T-helper 1 cell treated with Interleukin-12 subunit alpha and Interleukin-12 subunit beta and Interleukin-4 antibody, amounts not matched to agents 30 ng/mL and 1 ng/mL, for 36 hours (primary cell): ENCODE measurements at regions not wholly inside any gene's neighbourhood (a gene's known extent, or its start where the extent isn't known, plus 50 kb on each side); places are given as distances from the start of the nearest gene placed in this dataset.
"Not testable (repeated sequence)": the region's sequence is repeated elsewhere in the genome, so short reads cannot be mapped to it uniquely, and the experiment has no call there.

Experiments
- intact Hi-C: fragments of 100-400 bp; cut with micrococcal nuclease; formaldehyde crosslinking; loops from one replicate; pipeline ENCODE4 v1.15.1; 2024

DNA sequence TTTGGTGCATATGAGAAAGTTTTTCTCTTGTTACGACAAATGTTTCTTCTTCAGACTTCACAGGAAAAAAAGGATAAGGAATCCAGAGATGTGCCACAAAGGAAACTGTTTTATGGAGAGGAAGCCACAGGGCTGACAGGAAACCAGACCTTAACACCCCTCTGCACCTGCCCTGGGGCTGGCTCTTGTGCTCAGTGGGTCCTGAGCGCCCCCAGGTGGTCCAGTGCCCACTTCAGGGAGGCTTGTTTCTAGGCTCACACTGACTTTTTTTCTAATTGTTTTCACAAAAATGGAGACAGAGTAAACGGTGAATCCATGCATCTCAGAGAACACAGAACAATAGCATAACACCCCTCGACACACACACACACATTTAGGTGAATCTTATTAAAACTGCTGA lies 951.2 kb downstream of the TMEM121 start:
- intact Hi-C loops = not testable (repeated sequence)

DNA sequence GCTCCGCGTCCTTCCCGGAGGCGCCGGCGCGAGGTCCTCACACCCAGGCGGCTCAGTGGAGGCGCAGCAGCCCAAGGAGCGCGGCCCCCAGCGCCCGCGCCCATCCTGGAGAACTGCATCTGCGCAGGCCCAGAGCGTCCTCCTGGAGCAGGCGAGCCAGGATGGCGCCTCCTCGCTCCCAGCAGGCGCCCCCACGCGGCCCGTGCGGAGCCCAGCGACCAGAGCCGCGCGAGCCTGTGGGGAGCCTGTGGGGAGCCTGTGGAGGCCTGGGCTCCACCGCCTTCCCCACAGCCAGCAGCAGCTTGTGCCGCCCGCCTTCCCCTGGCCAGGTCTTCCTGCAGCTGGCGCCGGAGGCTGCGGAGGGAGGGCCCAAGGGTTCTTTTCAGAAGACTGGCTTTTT lies 953.9 kb downstream of the TMEM121 start:
- intact Hi-C loops = not testable (repeated sequence)

DNA sequence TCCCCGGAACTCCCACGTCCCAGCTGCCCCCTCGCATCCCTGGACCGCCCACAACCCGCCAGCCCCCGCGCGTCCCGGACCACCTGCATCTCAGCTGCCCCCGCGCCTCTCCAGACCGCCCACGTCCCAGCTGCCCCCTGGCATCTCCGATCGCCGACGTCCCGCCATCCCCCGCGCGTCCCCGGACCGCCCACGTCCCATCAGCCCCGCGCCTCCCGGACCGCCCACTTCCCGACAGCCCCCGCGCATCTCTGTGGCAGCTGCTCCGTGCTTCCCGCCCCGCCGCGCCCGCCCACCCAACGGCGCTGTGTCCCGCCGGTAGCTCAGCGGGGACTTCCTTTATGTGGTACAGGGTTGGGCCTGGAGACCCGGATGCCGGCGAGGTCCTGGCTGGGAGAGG lies 955.8 kb downstream of the TMEM121 start:
- intact Hi-C loops = not testable (repeated sequence)

DNA sequence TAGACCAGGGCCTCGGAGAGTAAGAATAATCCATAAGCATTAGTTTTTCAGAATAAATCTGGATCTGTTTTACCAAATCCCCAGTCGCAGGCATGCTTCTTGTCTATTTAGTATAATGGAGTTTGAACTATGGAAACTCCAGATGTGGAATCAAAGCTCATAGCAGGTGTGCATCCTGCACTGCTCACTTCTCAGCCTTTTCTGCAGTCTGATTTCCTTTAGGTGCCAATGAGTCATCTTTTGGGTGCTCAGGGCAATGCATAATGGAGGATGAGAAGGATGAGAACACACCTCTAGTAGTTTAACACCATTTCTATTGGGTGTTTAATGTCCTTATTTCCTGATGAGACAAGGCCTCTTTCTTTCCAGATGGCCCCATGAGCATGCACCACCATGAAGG lies 961.2 kb downstream of the TMEM121 start:
- intact Hi-C loops = no loop called here

DNA sequence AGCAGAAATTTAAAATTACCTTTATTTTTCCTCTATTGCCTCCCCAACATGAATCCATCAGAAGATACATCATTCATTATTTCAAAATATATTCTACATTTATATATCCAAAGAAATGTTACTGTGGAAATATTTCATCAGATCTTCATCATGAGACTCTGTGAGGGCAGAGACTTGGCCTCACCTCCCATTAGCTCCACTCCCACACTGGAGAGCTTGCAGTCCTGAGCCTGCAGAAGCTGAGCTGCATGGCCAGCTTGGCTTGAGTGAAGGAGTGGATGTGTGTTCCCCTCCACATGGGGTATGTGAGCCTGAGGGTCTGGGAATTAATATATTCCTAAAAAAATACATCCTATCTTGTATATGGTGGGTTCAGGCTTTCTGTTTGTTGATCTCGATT lies 961.9 kb downstream of the TMEM121 start:
- intact Hi-C loops = loop anchor here (2.0 kb wide), 1 partner anchor 23 kb away; no protein-coding TSS in a partner anchor

DNA sequence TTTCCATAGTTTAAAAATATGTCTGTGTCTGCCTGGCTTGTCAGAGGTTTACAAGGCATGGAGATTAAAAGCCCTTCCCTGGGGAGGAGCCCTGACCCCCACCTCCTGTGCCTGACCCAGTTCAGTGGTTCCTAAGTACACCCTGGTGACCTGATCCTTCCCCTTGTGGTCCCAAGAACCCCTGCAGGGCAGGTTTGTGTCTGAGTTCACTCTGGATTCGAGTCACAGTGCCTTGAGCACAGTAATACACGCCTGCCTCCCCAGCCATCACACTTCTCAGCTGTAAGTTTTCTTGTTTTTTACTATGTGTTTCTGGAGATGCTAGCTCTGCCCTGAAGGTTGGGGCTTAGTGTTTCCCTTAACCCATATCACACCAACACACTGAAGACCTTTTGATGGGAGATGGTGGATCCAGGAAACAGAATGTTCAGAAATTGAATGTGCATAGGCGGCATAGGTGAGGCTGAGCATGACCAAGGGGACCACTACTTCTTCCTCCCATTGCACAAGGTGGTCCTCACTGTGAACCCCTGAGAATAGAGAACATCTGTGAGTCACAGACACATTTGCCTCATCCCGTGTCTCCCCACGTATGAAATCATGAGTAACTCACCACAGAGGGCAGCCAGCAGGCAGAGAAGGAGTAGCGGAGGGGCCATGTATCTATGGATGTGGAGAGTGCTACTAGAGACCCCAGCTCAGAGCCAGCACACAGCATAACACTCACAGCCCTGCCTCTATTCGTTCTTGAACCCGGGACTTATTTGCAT lies 962.9 kb downstream of the TMEM121 start:
- intact Hi-C loops = loop anchor here (2.0 kb wide), 1 partner anchor 22 kb away; no protein-coding TSS in a partner anchor

DNA sequence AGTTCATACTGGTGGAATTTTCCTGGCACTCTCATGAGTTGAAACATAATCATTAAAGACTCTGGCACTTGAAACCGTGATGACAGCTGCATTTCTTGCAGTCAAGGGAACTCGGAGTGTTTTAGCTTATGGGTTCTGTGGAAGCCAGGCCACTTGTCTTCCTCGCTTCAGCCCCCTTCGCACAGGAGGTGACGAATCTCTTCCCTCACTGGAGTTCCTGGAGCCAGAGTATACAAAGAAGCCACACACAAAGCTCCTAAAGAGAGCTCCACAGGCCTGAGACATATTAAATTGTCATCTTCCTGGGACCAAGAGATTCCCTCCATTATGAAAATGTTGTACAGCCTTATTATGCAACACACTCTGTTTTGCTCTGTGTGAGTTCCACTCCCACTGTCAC lies 964.1 kb downstream of the TMEM121 start:
- intact Hi-C loops = no loop called here

DNA sequence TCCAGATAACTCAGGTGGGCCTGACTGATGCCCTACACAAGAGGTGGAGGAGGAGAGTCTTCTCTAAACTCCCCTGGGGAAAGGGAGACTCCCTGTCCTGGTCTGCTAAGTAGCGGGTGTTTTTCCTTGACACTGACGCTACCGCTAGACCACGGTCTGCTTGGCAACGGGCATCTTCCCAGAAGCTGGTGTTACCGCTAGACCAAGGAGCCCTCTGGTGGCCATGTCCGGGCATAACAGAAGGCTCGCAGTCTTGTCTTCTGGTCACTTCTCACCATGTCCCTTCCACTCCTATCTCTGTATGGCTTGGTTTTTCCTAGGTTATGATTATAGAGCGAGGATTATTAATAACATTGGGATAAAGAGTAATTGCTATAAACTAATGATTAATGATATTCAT lies 965.5 kb downstream of the TMEM121 start:
- intact Hi-C loops = no loop called here

DNA sequence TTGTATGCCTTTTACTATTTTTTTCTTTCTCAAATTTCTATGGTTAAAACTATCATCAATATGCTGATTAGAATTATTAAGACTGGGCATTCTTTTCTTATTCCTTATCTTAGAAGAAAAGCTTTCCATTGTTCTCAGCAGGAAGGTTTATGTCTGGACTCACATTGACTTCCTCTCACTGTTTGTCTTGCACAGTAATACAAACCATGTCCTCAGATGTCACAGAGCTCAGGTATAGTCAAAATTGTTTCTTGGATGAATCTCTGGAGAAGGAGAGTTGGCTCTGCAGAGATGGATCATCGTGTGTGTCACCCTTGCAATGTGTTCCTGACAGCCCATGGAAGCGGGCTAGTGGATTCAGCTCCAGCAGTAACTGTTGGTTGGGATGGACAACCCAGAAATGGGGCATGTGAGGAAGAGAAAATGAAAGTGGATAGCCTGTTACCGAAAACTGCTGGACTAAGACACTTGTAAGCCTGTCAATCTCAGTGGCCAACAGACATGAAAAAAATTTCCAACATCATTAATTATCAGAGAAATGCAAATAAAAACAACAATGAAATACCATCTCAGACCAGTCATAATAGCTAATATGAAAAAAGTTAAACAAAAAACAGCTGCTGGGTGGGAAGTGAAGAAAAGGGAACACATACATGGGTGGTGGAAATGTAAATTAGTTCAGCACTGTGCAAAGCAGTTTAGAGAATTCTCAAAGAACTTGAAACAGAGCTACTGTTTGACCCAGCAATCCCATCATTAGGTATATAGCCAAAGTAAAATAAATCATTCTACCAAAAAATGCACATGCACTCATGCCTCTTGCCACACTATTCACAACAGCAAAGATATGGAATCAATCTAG lies 967.8 kb downstream of the TMEM121 start:
- intact Hi-C loops = loop anchor here (1.0 kb wide), 1 partner anchor 12 kb away; no protein-coding TSS in a partner anchor

DNA sequence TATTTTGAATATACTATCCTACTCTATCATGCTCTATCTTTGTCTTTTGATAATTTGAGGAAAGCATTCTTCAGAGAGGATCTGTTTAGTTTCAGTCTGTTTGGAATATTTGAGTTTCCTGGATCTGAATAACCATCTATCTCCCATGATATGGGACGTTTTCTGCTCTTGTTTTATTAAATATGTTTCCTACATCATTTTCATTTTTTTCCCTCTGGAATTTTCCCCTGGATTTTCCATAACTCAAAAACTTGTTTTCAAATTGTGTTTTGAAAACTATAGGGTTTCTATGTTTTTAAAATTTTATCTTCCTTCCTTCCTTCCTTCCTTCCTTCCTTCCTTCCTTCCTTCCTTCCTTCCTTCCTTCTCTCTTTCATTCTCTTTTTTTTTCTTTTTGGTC lies 974.2 kb downstream of the TMEM121 start:
- intact Hi-C loops = no loop called here

DNA sequence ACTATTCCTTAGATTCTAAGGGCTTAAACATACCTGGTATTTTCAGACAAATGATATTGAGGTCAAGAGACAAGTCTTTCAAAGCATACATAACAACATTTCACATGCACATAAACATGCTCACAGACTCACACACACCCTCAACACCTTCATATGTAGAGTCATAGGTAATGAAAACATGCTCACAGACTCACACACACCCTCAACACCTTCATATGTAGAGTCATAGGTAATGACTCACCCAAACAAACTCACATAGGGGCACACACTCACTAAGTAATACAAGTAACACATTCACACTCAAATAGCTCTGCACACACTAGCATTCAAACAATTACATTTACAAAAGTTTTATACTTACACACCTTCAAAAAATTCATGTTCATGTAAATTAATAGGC lies 975.5 kb downstream of the TMEM121 start:
- intact Hi-C loops = no loop called here

DNA sequence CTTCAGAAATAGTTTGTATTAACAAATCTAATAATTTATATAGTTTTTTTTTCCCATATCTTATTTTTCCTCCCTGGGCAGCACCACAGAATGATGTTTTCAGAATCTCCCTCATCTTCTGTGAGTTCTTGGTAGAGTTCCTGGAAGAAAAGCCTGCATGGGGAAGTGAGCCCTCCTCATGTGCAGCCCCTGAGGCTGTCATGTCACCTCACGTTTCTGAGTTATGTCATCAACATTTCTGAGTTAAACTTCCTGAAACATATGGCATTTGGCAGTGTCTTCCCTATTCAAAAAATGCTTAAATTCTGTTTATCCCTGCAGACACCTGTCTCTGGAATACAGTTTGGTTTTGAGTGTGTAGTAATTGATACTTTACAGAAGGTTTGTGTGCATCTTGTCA lies 979.0 kb downstream of the TMEM121 start:
- intact Hi-C loops = no loop called here

DNA sequence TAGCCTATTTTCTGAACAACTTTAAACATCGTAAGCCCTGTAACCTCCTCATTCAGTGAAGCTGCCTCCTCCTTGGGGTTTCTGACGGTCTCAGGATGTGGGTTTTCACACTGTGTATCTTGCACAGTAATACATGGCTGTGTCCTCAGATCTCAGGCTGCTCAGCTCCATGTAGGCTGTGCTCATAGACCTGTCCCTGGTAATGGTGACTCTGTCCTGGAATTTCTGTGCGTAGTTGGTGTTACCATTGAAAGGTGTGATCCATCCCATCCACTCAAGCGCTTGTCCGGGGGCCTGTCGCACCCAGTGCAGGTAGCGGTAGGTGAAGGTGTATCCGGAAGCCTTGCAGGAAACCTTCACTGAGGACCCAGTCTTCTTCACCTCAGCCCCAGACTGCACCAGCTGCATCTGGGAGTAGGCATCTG lies 980.5 kb downstream of the TMEM121 start:
- intact Hi-C loops = loop anchor here (1.0 kb wide), 3 partner anchors 11 to 31 kb away; no protein-coding TSS in a partner anchor

DNA sequence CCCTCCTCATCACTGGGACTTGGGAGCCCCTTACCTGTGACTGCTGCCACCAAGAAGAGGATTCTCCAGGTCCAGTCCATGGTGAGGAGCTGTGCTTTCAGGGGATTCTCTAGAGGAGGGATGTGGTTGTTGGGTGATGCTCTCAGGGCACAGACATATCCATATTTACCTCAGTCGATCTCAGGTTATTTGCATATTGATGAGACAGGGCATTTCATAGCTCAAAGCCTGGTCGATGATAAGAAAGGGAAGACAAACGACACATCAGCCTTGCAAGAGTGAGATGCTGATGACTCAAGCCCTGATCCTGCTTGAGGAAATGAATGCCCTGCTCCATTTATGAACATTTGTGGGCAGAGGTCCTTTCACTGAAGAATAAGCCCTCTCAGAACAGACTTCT lies 981.0 kb downstream of the TMEM121 start:
- intact Hi-C loops = loop anchor here (1.0 kb wide), 2 partner anchors 11 to 31 kb away; no protein-coding TSS in a partner anchor

DNA sequence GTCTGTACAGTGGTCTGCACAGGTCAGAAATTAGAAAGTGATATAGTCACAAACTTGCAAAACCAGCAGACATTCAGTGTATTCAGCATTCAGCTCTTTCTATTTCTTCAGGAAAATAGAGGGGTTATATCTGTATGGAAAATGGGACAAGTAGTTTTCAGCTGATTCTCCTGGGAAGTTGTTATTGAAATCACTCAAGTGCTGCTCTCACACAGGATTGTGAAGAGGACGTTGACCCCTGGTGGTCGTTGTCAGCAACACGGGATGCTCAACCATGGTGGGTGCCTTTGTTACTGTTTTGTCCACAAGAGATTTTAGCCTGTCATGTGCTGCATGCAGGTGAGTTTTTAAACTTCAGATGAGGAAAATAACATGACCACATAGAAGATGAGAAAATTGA lies 981.8 kb downstream of the TMEM121 start:
- intact Hi-C loops = no loop called here

DNA sequence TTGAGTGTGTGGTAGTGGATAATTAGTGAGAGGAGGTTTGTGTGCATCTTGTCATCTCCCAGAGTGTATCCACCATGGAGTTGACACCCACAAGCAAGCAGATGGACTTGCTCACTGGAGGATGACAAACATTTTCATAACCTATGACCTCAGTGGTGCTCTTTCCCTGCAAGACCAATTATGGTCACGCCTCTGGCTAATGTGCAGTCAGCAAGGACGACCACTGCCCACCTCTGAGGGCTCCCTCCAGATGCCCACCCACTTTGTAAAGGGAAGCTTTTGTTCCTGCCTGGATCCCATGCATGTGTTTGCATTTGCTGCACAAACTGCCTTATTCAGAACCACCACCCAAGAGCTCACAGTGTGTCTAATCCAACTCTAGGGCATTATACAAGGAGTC lies 982.8 kb downstream of the TMEM121 start:
- intact Hi-C loops = no loop called here

DNA sequence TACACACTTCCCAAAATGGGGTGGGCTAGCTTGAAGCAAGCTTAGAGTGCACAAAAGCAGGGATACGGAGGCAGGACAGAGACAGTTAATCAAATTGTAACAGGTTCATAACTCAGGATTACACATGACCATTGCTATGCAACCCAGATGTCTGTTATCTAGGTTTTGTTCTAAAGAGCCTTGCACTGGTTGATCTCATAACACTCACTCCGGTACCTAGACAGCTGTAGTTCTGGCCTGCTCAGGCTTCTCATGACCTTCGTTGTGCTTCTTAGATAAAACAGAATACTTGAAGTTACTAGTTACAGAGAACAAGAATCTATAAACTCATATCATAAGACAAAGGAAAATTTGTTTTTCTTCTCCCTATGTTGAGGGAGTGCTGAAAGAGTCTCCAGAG lies 983.4 kb downstream of the TMEM121 start:
- intact Hi-C loops = loop anchor here (2.0 kb wide), 1 partner anchor 21 kb away; no protein-coding TSS in a partner anchor

DNA sequence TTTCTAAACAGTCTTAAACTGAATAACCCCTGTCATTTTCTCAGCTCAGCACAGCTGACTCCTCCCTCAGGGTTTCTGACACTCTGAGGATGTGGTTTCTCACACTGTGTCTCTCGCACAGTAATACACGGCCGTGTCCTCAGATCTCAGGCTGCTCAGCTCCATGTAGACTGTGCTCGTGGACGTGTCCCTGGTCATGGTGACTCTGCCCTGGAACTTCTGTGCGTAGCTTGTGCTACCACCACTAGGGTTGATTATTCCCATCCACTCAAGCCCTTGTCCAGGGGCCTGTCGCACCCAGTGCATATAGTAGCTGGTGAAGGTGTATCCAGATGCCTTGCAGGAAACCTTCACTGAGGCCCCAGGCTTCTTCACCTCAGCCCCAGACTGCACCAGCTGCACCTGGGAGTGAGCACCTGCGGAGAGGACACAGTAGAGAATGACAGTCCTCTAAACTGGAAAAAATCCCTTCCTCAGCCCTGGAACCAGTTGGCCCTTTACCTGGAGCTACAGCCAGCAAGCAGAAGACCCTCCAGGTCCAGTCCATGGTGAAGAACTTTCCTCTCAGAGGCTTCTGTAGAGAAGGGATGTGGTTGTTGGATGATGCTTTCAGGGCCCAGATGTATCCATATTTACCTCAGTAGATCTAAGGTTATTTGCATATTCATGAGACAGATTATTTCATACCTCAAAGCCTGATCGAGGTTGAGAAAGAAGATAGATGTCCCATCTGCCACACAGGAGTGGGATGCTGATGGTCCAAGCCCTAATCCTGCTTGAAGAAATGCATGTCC lies 984.8 kb downstream of the TMEM121 start:
- intact Hi-C loops = loop anchor here (2.0 kb wide), 1 partner anchor 22 kb away; no protein-coding TSS in a partner anchor

DNA sequence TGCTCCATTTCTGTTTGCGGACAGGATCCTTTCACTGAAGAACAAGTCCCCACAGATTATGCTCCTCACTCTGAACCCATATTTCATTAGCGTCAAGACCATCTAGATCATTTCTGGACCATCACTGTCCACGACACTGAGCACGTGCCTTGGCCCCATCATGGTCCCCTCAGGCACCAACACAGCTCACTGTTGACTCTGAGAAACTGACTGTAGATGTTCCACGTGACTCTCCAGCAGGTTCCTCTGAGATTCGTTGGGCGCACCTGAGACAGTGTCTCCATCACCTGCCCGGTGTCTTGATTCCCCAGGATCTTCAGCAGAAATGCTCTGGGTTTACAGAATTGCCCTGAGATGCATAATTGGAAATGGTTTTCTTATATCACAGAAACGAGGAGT lies 985.4 kb downstream of the TMEM121 start:
- intact Hi-C loops = loop anchor here (2.0 kb wide), 1 partner anchor 23 kb away; no protein-coding TSS in a partner anchor

DNA sequence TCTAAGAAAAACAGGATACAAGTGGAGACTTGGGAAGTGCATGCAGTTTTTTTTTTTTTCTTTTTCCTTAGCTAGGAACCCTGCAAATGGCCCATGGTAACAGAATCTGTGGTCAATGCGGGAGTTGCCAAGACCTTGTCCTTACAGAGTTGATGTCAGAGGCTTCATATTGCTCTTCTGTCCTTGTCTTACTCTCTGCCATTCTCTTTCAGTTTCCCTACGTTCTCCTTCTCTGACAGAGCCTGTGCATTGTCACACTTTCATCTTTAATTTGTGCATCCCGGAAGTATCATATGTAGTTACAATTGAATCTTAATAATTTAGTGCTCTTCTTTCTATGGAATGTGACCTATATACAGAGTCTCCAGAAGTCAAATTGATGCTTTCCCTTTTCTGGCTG lies 986.9 kb downstream of the TMEM121 start:
- intact Hi-C loops = no loop called here
